BJ (cell line): ENCODE measurements at regions not wholly inside any gene's neighbourhood (a gene's known extent, or its start where the extent isn't known, plus 50 kb on each side); places are given as distances from the start of the nearest gene placed in this dataset.
"Not testable (repeated sequence)": the region's sequence is repeated elsewhere in the genome, so short reads cannot be mapped to it uniquely, and the experiment has no call there.

ENCODE experiments used
- CTCF ChIA-PET: fragments of 350-600 bp; formaldehyde crosslinking; extraction: SDS; loops from one replicate; lab custom pipeline; 2021; ENCODE audit warnings: antibody characterized with exemption, inconsistent platforms; lab: Yijun Ruan, JAX
- POLR2A ChIA-PET: fragments of 300-600 bp; sonication (Branson Sonifier 250); formaldehyde crosslinking; extraction: SDS; loops from one replicate; lab custom pipeline; 2021; ENCODE audit warnings: antibody characterized with exemption; lab: Charles Lee
- DNase-seq: peaks from one replicate; pipeline ENCODE4 v3.0.0-alpha.2; 2011; ENCODE audit warnings: low read depth
- H3K27me3 ChIP-seq: 2 replicates; pipeline ENCODE4 v1.6.0; 2011; ENCODE audit warnings: low read length; ENCODE audit not compliant: control insufficient read depth, insufficient read depth
- H3K36me3 ChIP-seq: 2 replicates; pipeline ENCODE4 v1.5.1; 2011; ENCODE audit warnings: low read length; ENCODE audit not compliant: control insufficient read depth, insufficient read depth
- H3K4me3 ChIP-seq: 2 replicates; pipeline ENCODE4 v1.5.1; 2011; ENCODE audit warnings: low read depth, mild to moderate bottlenecking, control low read depth, low read length
- CTCF ChIP-seq: IDR thresholded peaks from 2 replicates; pipeline ENCODE4 v1.5.1; 2011; ENCODE audit warnings: low read depth, mild to moderate bottlenecking, control low read depth, inconsistent platforms, low read length, moderate library complexity; ENCODE audit not compliant: insufficient read depth

- no peaks in the 10 kb centered on the region for H3K27me3 ChIP-seq
- H3K4me3 ChIP-seq, result no peak overlapping the region
- TF ChIP-seq CTCF, result no peak
- no peak for DNase-seq
- H3K36me3 ChIP-seq, result no peaks in the 10 kb centered on the region
- ChIA-PET POLR2A (no interaction called here), CTCF (interaction anchor here (0.7 kb wide), 1 partner anchor 149 kb away, joined by 3 read pairs; no protein-coding TSS in a partner anchor)
Observed at GRCh38 chr3:40940651-40941050, 258.7 kb upstream of the CTNNB1 start.

- H3K36me3 ChIP-seq, POLR2A ChIA-PET, H3K4me3 ChIP-seq, CTCF ChIA-PET, H3K27me3 ChIP-seq, DNase-seq: not testable (repeated sequence)
Observed at GRCh38 chr3:40947022-40947421, 252.3 kb upstream of the CTNNB1 start.

- H3K4me3 ChIP-seq, DNase-seq, POLR2A ChIA-PET, H3K36me3 ChIP-seq, H3K27me3 ChIP-seq: not testable (repeated sequence)
- CTCF ChIA-PET, result interaction anchor here (0.6 to 1.2 kb wide), 2 partner anchors 16 to 51 kb away, joined by 3 read pairs; no protein-coding TSS in a partner anchor
Observed at GRCh38 chr3:40949347-40949746, 250.0 kb upstream of the CTNNB1 start.

- no peak for DNase-seq
- TF ChIP-seq CTCF, result no peak
- CTCF ChIA-PET, result no interaction called here
Observed at GRCh38 chr3:40951636-40952035, 247.7 kb upstream of the CTNNB1 start.

GRCh38 chr3:40961104-40961857 is 238.0 kb upstream of the CTNNB1 start:
- H3K36me3 ChIP-seq, result no peaks in the 10 kb centered on the region
- ChIA-PET POLR2A (interaction anchor here (0.6 kb wide), 1 partner anchor 254 kb away, joined by 9 read pairs; no protein-coding TSS in a partner anchor), CTCF (no interaction called here)
- no peak overlapping the region for H3K4me3 ChIP-seq
- no peak for DNase-seq
- no peak for TF ChIP-seq CTCF
- H3K27me3 ChIP-seq, result no peaks in the 10 kb centered on the region

More at GRCh38 chr3:40951636-40952035, 247.7 kb upstream of the CTNNB1 start:
- no peak overlapping the region for H3K4me3 ChIP-seq
- H3K36me3 ChIP-seq, result no peaks in the 10 kb centered on the region
- POLR2A ChIA-PET, result no interaction called here
- no peaks in the 10 kb centered on the region for H3K27me3 ChIP-seq

GRCh38 chr3:40962721-40963120 is 236.6 kb upstream of the CTNNB1 start:
- ChIA-PET POLR2A (no interaction called here), CTCF (no interaction called here)
- no peak for DNase-seq
- H3K36me3 ChIP-seq, result no peaks in the 10 kb centered on the region
- H3K27me3 ChIP-seq, result no peaks in the 10 kb centered on the region
- TF ChIP-seq CTCF, result no peak
- no peak overlapping the region for H3K4me3 ChIP-seq
